H1 (cell line): ENCODE measurements at regions not wholly inside any gene's neighbourhood (a gene's known extent, or its start where the extent isn't known, plus 50 kb on each side); places are given as distances from the start of the nearest gene placed in this dataset.

ENCODE experiments used
- CHD2 ChIP-seq: IDR thresholded peaks from 2 replicates; pipeline ENCODE4 v1.6.1; 2012; ENCODE audit warnings: low read length, improper control_type of control experiment
- CTBP2 ChIP-seq: IDR thresholded peaks from 2 replicates; pipeline ENCODE4 v1.7.0; 2011; ENCODE audit warnings: borderline replicate concordance, mild to moderate bottlenecking, moderate library complexity, mixed read lengths, low read length; ENCODE audit not compliant: insufficient read depth, insufficient read length
- EGR1 ChIP-seq: IDR thresholded peaks from 2 replicates; pipeline ENCODE4 v1.6.1; 2011; ENCODE audit warnings: low read depth, low read length, borderline replicate concordance
- KDM5A ChIP-seq: fragments of 200-600 bp; IDR thresholded peaks from 2 replicates; pipeline ENCODE4 v1.7.1; 2012; ENCODE audit warnings: mild to moderate bottlenecking, low read length, inconsistent platforms, mixed read lengths
- NRF1 ChIP-seq: IDR thresholded peaks from 2 replicates; pipeline ENCODE4 v1.6.1; 2011; ENCODE audit warnings: mild to moderate bottlenecking, low read depth, low read length, improper control_type of control experiment
- SP1 ChIP-seq: IDR thresholded peaks from 2 replicates; pipeline ENCODE4 v1.6.1; 2011; ENCODE audit warnings: low read depth, low read length
- SP2 ChIP-seq: IDR thresholded peaks from 2 replicates; pipeline ENCODE4 v1.6.1; 2012; ENCODE audit warnings: mild to moderate bottlenecking, low read length, inconsistent platforms
- TBP ChIP-seq: IDR thresholded peaks from 2 replicates; pipeline ENCODE4 v1.6.1; 2011; ENCODE audit warnings: low read depth, low read length, improper control_type of control experiment
- TF ChIP-seq, protein P1 (sequence below): IDR thresholded peaks from 2 replicates; pipeline ENCODE4 v1.6.1; 2012; ENCODE audit warnings: inconsistent platforms

GRCh38 chr2:180336550-180336949 is 329.5 kb upstream of the CWC22 start (continued):
- TF ChIP-seq NRF1 = no peak
- TF ChIP-seq SP1 = no peak
- TF ChIP-seq KDM5A = no peak
- no peak for TF ChIP-seq TBP
- no peak for TF ChIP-seq SP2
- no peak for TF ChIP-seq CTBP2
- TF ChIP-seq CHD2 = no peak
- no peak for TF ChIP-seq EGR1
- TF ChIP-seq, protein P1, sequence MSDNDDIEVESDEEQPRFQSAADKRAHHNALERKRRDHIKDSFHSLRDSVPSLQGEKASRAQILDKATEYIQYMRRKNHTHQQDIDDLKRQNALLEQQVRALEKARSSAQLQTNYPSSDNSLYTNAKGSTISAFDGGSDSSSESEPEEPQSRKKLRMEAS = no peak
